GM06990 (cell line): ENCODE measurements at regions not wholly inside any gene's neighbourhood (a gene's known extent, or its start where the extent isn't known, plus 50 kb on each side); places are given as distances from the start of the nearest gene placed in this dataset.
A peak's percentile ranks its signal among the peaks of the same experiment; 100 is the strongest.

ENCODE experiments used
- DNase-seq: peaks from one replicate; pipeline ENCODE4 v3.0.0-alpha.2; 2011; ENCODE audit not compliant: insufficient read length; ENCODE audit errors: extremely low read depth
- H3K27me3 ChIP-seq: replicated peaks from 2 replicates; pipeline ENCODE4 v1.6.0; 2011; ENCODE audit warnings: low read length; ENCODE audit not compliant: control insufficient read depth, insufficient read depth
- H3K36me3 ChIP-seq: 2 replicates; pipeline ENCODE4 v1.5.1; 2011; ENCODE audit warnings: low read length; ENCODE audit not compliant: control insufficient read depth, insufficient read depth
- H3K4me3 ChIP-seq: replicated peaks from 2 replicates; pipeline ENCODE4 v1.5.1; 2011; ENCODE audit warnings: low read depth, mild to moderate bottlenecking, control low read depth, low read length
- TF ChIP-seq, protein P1 (sequence below): IDR thresholded peaks from 2 replicates; pipeline ENCODE4 v1.5.1; 2011; ENCODE audit warnings: low read length, control low read depth, mild to moderate bottlenecking, inconsistent platforms; ENCODE audit not compliant: insufficient read depth, poor library complexity, severe bottlenecking

DNA sequence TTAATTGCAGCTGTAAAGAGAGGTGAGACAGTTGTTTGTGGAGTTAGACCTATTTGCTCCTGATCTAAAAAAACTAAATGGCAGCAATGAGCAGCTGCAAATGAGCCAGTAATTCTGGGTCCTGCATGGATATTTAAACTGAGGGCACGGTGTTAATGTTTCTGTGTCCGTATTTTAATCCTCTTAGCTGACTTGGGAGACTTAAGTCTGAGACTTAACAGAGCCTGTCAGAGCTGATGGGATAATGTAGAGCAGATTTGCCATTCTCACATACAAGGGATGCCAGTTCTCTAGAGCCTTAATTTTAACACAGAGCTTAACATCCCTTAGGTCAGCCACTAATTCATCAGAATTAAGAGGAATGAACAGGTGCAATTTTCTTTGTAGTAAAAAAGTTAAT, 178.6 kb upstream of the PDE3A start:
- Histone ChIP-seq H3K4me3 (no peak overlapping the region), H3K27me3 (no peaks in the 10 kb centered on the region; the same call in 1 of the 2 replicates), H3K36me3 (no peaks in the 10 kb centered on the region)
- TF ChIP-seq, protein P1, sequence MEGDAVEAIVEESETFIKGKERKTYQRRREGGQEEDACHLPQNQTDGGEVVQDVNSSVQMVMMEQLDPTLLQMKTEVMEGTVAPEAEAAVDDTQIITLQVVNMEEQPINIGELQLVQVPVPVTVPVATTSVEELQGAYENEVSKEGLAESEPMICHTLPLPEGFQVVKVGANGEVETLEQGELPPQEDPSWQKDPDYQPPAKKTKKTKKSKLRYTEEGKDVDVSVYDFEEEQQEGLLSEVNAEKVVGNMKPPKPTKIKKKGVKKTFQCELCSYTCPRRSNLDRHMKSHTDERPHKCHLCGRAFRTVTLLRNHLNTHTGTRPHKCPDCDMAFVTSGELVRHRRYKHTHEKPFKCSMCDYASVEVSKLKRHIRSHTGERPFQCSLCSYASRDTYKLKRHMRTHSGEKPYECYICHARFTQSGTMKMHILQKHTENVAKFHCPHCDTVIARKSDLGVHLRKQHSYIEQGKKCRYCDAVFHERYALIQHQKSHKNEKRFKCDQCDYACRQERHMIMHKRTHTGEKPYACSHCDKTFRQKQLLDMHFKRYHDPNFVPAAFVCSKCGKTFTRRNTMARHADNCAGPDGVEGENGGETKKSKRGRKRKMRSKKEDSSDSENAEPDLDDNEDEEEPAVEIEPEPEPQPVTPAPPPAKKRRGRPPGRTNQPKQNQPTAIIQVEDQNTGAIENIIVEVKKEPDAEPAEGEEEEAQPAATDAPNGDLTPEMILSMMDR: no peak
- no peak for DNase-seq

DNA sequence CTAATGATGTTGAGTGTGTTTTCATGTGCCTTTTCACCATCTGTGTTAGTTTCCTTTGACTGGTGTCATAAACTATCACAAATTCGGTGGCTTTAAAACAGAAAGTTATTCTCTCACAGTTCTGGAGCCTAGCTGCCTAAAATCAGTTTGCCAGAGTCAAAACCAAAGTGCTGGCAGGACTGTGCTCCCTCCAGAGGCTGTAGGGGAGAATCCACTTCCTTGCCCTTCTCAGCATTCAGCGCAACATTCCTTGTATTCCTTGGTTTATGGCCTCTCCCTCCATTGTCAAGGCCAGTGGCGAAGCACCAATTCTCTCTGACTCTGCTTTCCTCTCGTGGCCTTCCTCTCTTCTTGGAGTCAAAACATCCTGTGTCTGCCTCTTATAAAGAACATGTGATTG, 174.2 kb upstream of the PDE3A start:
- DNase-seq: no peak
- TF ChIP-seq, protein P1: peak; percentile 8
- Histone ChIP-seq H3K27me3 (no peaks in the 10 kb centered on the region), H3K4me3 (no peak overlapping the region), H3K36me3 (no peaks in the 10 kb centered on the region)

DNA sequence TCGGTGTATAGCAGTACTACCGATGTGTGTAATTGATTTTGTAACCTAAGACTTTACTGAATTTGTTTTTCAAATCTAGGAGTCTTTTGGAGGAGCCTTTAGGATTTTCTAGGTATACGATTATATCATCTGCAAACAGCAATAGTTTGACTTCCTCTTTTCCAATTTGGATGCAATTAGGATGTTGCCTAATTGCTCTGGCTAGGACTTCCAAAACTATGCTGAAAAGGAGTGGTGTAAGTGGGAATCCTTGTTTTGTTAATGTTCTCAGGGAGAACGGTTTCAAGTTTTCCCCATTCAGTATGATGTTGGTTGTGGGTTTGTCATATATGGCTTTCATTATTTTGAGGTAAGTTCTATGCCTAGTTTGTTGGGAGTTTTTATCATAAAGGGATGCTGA, 171.6 kb upstream of the PDE3A start:
- no peaks in the 10 kb centered on the region for H3K27me3 ChIP-seq
- no peak overlapping the region for H3K4me3 ChIP-seq
- no peaks in the 10 kb centered on the region for H3K36me3 ChIP-seq
- TF ChIP-seq, protein P1: no peak
- no peak for DNase-seq

DNA sequence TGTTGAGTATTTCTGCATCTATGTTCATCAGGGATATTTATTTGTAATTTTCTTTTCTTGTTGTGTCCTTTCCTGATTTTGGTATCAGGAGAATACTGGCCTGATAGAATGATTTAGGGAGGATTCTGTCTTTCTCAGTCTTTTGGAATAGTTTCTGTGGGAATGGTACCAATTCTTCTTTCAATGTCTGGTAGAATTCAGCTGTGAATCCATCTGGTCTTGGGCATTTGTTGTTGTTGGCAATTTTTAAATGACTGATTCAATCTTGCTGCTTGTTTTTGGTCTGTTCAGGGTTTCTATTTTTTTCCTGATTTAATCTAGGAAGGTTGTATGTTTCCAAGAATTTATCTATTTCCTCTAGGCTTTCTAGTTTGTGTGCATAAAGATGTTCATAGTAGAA, 170.9 kb upstream of the PDE3A start:
- Histone ChIP-seq H3K4me3 (no peak overlapping the region), H3K27me3 (no peaks in the 10 kb centered on the region), H3K36me3 (no peaks in the 10 kb centered on the region)
- DNase-seq: no peak
- TF ChIP-seq, protein P1: no peak

DNA sequence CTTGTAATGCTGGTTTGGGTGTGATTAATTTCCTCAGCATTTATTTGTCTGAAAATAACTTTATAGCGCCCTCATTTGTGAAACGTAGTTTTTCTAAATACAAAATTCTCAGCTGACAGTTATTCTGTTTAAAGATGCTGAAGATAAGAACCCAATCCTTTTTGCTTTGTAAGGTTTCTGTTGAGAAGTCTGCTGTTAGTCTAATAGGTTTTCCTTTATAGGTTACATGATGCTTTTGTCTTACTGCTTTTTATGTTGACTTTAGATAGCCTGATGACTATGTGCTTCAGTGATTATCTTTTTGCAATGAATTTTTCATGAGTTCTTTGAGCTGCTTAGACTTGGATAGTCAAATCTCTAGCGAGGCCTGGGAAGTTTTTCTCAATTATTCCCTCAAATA, 168.6 kb upstream of the PDE3A start:
- no peaks in the 10 kb centered on the region for H3K27me3 ChIP-seq
- no peak overlapping the region for H3K4me3 ChIP-seq
- TF ChIP-seq, protein P1: no peak
- no peaks in the 10 kb centered on the region for H3K36me3 ChIP-seq
- DNase-seq: no peak

DNA sequence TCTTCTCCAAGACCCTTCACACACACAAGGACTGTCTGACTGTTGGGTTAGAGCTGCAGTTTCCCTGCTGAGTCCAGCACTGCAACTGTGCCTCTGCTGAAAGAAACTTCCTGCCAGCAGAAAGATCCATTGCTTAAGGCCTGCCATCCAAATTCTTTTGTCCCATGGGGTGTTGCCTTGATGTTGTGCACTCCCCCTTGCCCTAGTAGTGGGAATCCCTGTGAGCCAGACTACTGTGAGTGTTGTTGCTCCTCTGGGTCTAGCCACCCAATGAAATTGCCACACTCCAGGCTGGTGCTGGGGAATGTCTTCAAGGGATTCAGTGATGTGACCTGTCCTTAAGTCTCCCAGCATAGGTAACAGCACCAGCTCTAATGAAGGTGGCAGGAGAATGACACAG, 166.6 kb upstream of the PDE3A start:
- DNase-seq: no peak
- TF ChIP-seq, protein P1: no peak
- Histone ChIP-seq H3K27me3 (no peaks in the 10 kb centered on the region), H3K4me3 (no peak overlapping the region), H3K36me3 (no peaks in the 10 kb centered on the region)
